ENCODE measurements at regions not wholly inside any gene's neighbourhood (a gene's known extent, or its start where the extent isn't known, plus 50 kb on each side); places are given as distances from the start of the nearest gene placed in this dataset.

DNA sequence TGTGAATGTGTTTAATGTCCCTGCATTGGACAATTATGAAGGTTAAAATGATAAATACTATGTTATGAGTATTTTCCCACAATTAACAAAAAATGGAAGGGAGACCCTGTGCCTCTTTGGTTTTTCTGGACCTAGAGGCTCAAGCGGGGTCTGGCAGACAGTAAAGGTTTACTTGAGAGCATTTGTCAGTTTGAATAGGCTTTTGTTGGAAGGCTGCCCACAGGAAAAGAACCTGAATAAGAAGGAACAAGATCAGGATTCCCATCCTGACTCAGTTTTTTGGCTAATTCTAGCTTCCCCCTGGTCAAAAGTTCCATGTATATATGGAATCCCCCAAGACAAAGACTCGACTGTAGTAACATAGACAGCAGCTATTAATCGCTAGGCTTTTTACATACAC, 150.9 kb upstream of the JUN start:
- Histone ChIP-seq H2AFZ (ENCODE audit: low read depth, low read length) (no peak overlapping the region), H3K9me2 (ENCODE audit: insufficient read depth, low read length) (no peaks in the 10 kb centered on the region), H3K36me3 (ENCODE audit: insufficient read depth, low read length) (no peaks in the 10 kb centered on the region), H3K4me3 (ENCODE audit: low read length) (no peak overlapping the region), H3K9ac (ENCODE audit: low read length) (no peak overlapping the region), H3F3A (ENCODE audit: insufficient read depth, low read length, poor library complexity, severe bottlenecking) (no peaks in the 10 kb centered on the region), H4K20me1 (ENCODE audit: insufficient read depth) (no peaks in the 10 kb centered on the region), H3K9me3 (ENCODE audit: low read length) (no peaks in the 10 kb centered on the region), H3K79me2 (replicated peaks; ENCODE audit: insufficient read depth, low read length) (no peaks in the 10 kb centered on the region), H3K4me2 (ENCODE audit: low read length) (no peak overlapping the region), H3K27me3 (ENCODE audit: insufficient read depth, low read depth, low read length) (no peaks in the 10 kb centered on the region), H3K27ac (ENCODE audit: low read length) (no peak overlapping the region)
- TF ChIP-seq EP300 (conservative IDR thresholded peaks at IDR 0.05; ENCODE audit: poor library complexity, severe bottlenecking) = no peak
- no peak for TF ChIP-seq POLR2AphosphoS5 (IDR thresholded peaks at IDR 0.05)
- TF ChIP-seq MXI1 (conservative IDR thresholded peaks at IDR 0.05; ENCODE audit: poor library complexity, severe bottlenecking) = no peak
- no peak for TF ChIP-seq TAF1 (IDR thresholded peaks at IDR 0.05; ENCODE audit: low read depth)
- TF ChIP-seq EZH2 (IDR thresholded peaks at IDR 0.05; ENCODE audit: borderline replicate concordance, insufficient read depth, low read length, poor library complexity, severe bottlenecking) = no peak
- no peak for TF ChIP-seq CTCF (IDR thresholded peaks at IDR 0.05; ENCODE audit: poor library complexity, severe bottlenecking)
- no peak for TF ChIP-seq RAD21 (conservative IDR thresholded peaks at IDR 0.05)
- TF ChIP-seq REST (IDR thresholded peaks at IDR 0.05; ENCODE audit: borderline replicate concordance) = no peak
- no peak for TF ChIP-seq SMC3 (conservative IDR thresholded peaks at IDR 0.05; ENCODE audit: poor library complexity)

DNA sequence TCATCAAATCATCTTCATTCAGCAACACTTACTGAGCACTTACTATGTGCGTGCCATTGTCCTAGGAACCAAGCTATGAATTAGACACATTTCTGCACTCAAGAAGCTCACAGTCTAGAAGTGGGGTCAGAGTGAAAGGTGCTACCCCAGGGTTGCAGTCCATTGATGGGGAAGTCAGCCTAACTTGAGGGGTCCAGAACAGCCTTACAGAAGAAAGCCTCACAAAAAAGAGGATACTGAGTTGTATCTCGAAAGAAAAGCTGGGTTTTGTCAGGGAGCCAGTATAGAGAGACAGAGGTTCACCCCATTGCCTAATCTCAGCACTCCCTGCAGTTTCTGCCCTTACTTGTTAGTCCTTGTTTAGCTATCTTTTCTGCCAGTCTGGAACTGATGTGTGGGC, 153.1 kb upstream of the JUN start:
- TF ChIP-seq TAF1 (IDR thresholded peaks at IDR 0.05; ENCODE audit: low read depth) (no peak), REST (IDR thresholded peaks at IDR 0.05; ENCODE audit: borderline replicate concordance) (no peak), POLR2AphosphoS5 (IDR thresholded peaks at IDR 0.05) (no peak), MXI1 (conservative IDR thresholded peaks at IDR 0.05; ENCODE audit: poor library complexity, severe bottlenecking) (no peak), EP300 (conservative IDR thresholded peaks at IDR 0.05; ENCODE audit: poor library complexity, severe bottlenecking) (no peak), RAD21 (conservative IDR thresholded peaks at IDR 0.05) (no peak), SMC3 (conservative IDR thresholded peaks at IDR 0.05; ENCODE audit: poor library complexity) (no peak), CTCF (IDR thresholded peaks at IDR 0.05; ENCODE audit: poor library complexity, severe bottlenecking) (no peak), EZH2 (IDR thresholded peaks at IDR 0.05; ENCODE audit: borderline replicate concordance, insufficient read depth, low read length, poor library complexity, severe bottlenecking) (no peak)
- H3K27me3 ChIP-seq (ENCODE audit: insufficient read depth, low read depth, low read length) = no peaks in the 10 kb centered on the region
- no peak overlapping the region for H3K4me3 ChIP-seq (ENCODE audit: low read length)
- H3K9ac ChIP-seq (ENCODE audit: low read length) = no peak overlapping the region
- no peaks in the 10 kb centered on the region for H3K9me3 ChIP-seq (ENCODE audit: low read length)
- no peak overlapping the region for H3K27ac ChIP-seq (ENCODE audit: low read length)
- H3K4me2 ChIP-seq (ENCODE audit: low read length) = no peak overlapping the region
- H3F3A ChIP-seq (ENCODE audit: insufficient read depth, low read length, poor library complexity, severe bottlenecking) = no peaks in the 10 kb centered on the region
- H3K36me3 ChIP-seq (ENCODE audit: insufficient read depth, low read length) = no peaks in the 10 kb centered on the region
- H4K20me1 ChIP-seq (ENCODE audit: insufficient read depth) = no peaks in the 10 kb centered on the region
- H3K79me2 ChIP-seq (replicated peaks; ENCODE audit: insufficient read depth, low read length) = no peaks in the 10 kb centered on the region
- H2AFZ ChIP-seq (ENCODE audit: low read depth, low read length) = no peak overlapping the region
- no peaks in the 10 kb centered on the region for H3K9me2 ChIP-seq (ENCODE audit: insufficient read depth, low read length)
